ENCODE measurements at regions not wholly inside any gene's neighbourhood (a gene's known extent, or its start where the extent isn't known, plus 50 kb on each side); places are given as distances from the start of the nearest gene placed in this dataset.

DNA sequence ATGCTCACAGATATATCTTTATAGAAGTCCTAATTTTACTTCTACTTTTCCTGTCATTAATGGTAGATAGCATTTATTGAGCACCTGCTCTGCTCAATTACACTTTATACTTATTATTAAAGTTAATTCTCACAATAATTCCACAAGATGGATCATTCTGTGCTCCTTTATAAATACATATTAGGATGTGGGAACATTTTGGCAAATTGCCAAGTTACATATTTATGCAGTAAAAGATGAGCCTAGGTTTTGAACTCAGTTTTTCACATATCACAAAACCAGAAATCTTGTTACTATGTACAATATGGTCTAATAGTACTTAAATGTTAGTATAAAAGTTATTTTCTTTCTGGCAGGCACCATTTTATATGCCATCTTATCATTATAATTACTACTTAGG lies 895.0 kb upstream of the B3GALT2 start:
- no peak overlapping the region for H3K4me3 Mint-ChIP-seq
- no peak overlapping the region for H3K4me3 ChIP-seq (ENCODE audit: low read length)

GRCh38 chr1:194080826-194081225 lies 894.4 kb upstream of the B3GALT2 start:
- no peak overlapping the region for H3K27ac ChIP-seq (ENCODE audit: low read depth, low read length)
- Mint-ChIP-seq H3K27me3 (ENCODE audit: insufficient read depth) (no peaks in the 10 kb centered on the region), H3K27ac (no peak overlapping the region), H3K9me3 (peaks cover 3% of the 10 kb centered on the region), H3K4me1 (no peaks in the 10 kb centered on the region), H3K4me3 (no peak overlapping the region), H3K36me3 (ENCODE audit: low read depth) (no peaks in the 10 kb centered on the region)
- no peak for TF ChIP-seq CTCF (conservative IDR thresholded peaks at IDR 0.05)
- H3K9me3 ChIP-seq (ENCODE audit: control insufficient read depth, low read length): no peaks in the 10 kb centered on the region
- no peak for DNase-seq
- H3K9ac ChIP-seq (ENCODE audit: extremely low read depth, low read length, poor library complexity, severe bottlenecking): no peak overlapping the region
- no peaks in the 10 kb centered on the region for H3K36me3 ChIP-seq (ENCODE audit: control insufficient read depth, insufficient read depth, low read length)
- no peaks in the 10 kb centered on the region for H3K4me1 ChIP-seq (ENCODE audit: control insufficient read depth, insufficient read depth, low read length)
- H3K27me3 ChIP-seq (ENCODE audit: control insufficient read depth, insufficient read depth, low read length, poor library complexity, severe bottlenecking): no peaks in the 10 kb centered on the region
- 100% methylated on average over 2 of the region's 2 CpGs; no CpG with 5 or more reads in 1 of the 2 experiments for WGBS, 2 experiments (ENCODE audit: insufficient coverage in 1 of 2, insufficient read length in 1 of 2)
- no peak overlapping the region for H3K4me3 ChIP-seq (ENCODE audit: low read length)

More for the DNA sequence above, 895.0 kb upstream of the B3GALT2 start:
- Histone ChIP-seq H3K9ac (ENCODE audit: extremely low read depth, low read length, poor library complexity, severe bottlenecking) (no peak overlapping the region), H3K27ac (ENCODE audit: low read depth, low read length) (no peak overlapping the region), H3K4me1 (ENCODE audit: control insufficient read depth, insufficient read depth, low read length) (no peaks in the 10 kb centered on the region), H3K9me3 (ENCODE audit: control insufficient read depth, low read length) (no peaks in the 10 kb centered on the region), H3K27me3 (ENCODE audit: control insufficient read depth, insufficient read depth, low read length, poor library complexity, severe bottlenecking) (no peaks in the 10 kb centered on the region), H3K36me3 (ENCODE audit: control insufficient read depth, insufficient read depth, low read length) (no peaks in the 10 kb centered on the region)
- H3K27ac Mint-ChIP-seq: no peak overlapping the region
- no peaks in the 10 kb centered on the region for H3K36me3 Mint-ChIP-seq (ENCODE audit: low read depth)
- H3K4me1 Mint-ChIP-seq: no peaks in the 10 kb centered on the region
- DNase-seq: no peak
- no peaks in the 10 kb centered on the region for H3K9me3 Mint-ChIP-seq
- TF ChIP-seq CTCF (conservative IDR thresholded peaks at IDR 0.05): no peak
- H3K27me3 Mint-ChIP-seq (ENCODE audit: insufficient read depth): no peaks in the 10 kb centered on the region

DNA sequence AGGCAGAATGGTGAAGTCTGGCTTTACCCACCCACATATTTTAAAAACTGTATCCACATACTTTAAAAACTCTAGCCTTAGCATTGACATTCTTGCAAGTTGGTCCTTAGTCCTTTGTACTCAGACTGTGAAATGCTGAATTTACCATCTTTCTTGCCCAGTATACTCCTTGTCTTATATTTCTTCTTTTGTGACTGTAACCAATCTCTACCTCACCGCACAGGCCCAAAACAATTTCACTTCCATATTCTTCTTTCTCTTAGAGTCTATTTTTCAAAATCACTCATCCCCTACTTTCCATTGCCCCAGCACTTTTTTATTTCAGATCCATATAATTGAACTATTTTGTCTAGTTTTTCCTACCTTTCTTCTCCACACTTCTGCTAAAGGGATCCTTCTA lies 892.4 kb upstream of the B3GALT2 start:
- H3K36me3 Mint-ChIP-seq (ENCODE audit: low read depth): no peaks in the 10 kb centered on the region

More for the DNA sequence above, 892.4 kb upstream of the B3GALT2 start:
- no peaks in the 10 kb centered on the region for H3K4me1 ChIP-seq (ENCODE audit: control insufficient read depth, insufficient read depth, low read length)
- no peaks in the 10 kb centered on the region for H3K27me3 Mint-ChIP-seq (ENCODE audit: insufficient read depth)
- TF ChIP-seq CTCF (conservative IDR thresholded peaks at IDR 0.05): no peak
- H3K9ac ChIP-seq (ENCODE audit: extremely low read depth, low read length, poor library complexity, severe bottlenecking): no peak overlapping the region
- H3K4me1 Mint-ChIP-seq: no peaks in the 10 kb centered on the region
- no peaks in the 10 kb centered on the region for H3K27me3 ChIP-seq (ENCODE audit: control insufficient read depth, insufficient read depth, low read length, poor library complexity, severe bottlenecking)
- DNase-seq: no peak
- H3K27ac Mint-ChIP-seq: no peak overlapping the region
- H3K9me3 ChIP-seq (ENCODE audit: control insufficient read depth, low read length): no peaks in the 10 kb centered on the region
- no peak overlapping the region for H3K4me3 Mint-ChIP-seq
- H3K36me3 ChIP-seq (ENCODE audit: control insufficient read depth, insufficient read depth, low read length): no peaks in the 10 kb centered on the region
- no peak overlapping the region for H3K27ac ChIP-seq (ENCODE audit: low read depth, low read length)
- WGBS, 2 experiments (ENCODE audit: insufficient coverage in 1 of 2, insufficient read length in 1 of 2): 89 to 100% methylated on average over 1 of the region's 1 CpG
- no peak overlapping the region for H3K4me3 ChIP-seq (ENCODE audit: low read length)
- H3K9me3 Mint-ChIP-seq: peaks cover 3% of the 10 kb centered on the region
